ENCODE measurements at regions not wholly inside any gene's neighbourhood (a gene's known extent, or its start where the extent isn't known, plus 50 kb on each side); places are given as distances from the start of the nearest gene placed in this dataset.
"Not testable (repeated sequence)": the region's sequence is repeated elsewhere in the genome, so short reads cannot be mapped to it uniquely, and the experiment has no call there.

DNA sequence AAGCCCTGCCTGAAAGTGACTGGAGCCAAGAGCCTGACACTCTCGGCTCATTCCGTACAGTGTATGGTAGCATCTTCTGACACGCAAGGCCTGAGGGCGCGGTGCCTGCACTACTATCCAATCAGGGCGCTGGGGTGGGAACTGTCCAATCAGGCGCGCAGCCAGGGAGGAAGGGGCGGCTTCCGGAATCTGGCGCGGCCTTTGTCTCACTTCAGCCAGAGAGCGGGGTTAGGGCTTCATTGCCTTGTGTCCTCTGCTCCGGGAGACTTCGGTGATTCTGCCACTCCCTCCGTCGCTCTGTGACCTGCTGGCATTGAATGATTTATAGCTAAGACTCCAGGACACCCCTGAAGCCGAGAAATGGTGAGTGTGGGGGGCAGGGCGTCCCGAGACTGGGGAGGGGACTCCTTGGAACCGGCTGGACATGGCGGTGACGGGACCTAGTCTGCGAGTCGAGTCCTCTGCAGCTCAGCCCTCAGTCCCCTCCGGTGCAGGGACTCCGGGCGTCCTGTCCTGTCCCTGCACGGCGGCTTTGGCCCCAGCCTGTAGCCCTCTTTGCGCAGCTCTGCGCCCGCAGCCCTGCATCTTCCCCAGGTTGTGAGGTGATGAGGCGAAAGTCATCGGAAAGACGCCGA is 183.4 kb downstream of the LIPI start (continued):
- TF ChIP-seq MEIS2 (IDR thresholded peaks at IDR 0.05; ENCODE audit: partially characterized antibody): peak; percentile 45
- peak; percentile 76 for TF ChIP-seq ASH1L (IDR thresholded peaks at IDR 0.05; ENCODE audit: borderline replicate concordance, low read depth, partially characterized antibody)
- TF ChIP-seq, protein P1, sequence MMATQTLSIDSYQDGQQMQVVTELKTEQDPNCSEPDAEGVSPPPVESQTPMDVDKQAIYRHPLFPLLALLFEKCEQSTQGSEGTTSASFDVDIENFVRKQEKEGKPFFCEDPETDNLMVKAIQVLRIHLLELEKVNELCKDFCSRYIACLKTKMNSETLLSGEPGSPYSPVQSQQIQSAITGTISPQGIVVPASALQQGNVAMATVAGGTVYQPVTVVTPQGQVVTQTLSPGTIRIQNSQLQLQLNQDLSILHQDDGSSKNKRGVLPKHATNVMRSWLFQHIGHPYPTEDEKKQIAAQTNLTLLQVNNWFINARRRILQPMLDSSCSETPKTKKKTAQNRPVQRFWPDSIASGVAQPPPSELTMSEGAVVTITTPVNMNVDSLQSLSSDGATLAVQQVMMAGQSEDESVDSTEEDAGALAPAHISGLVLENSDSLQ (IDR thresholded peaks at IDR 0.05): peak; percentile 88
- TF ChIP-seq POLR2H (tag; IDR thresholded peaks at IDR 0.05; ENCODE audit: low read depth): 0 out of 2 replicates have a peak, but pooled peaks have one; percentile 35
- peak; percentile 52 for TF ChIP-seq SAP30 (IDR thresholded peaks at IDR 0.05; ENCODE audit: borderline replicate concordance, insufficient read depth, low read depth, low read length, poor library complexity, severe bottlenecking)
- TF ChIP-seq CTBP1 (IDR thresholded peaks at IDR 0.05; ENCODE audit: borderline replicate concordance): peak; percentile 91
- peak; percentile 56 for TF ChIP-seq L3MBTL2 (IDR thresholded peaks at IDR 0.05)
- TF ChIP-seq ATF1 (CRISPR knock-in tag; IDR thresholded peaks at IDR 0.05): not testable (repeated sequence)
- peak; percentile 70 for TF ChIP-seq ATF1 (tag; IDR thresholded peaks at IDR 0.05)
- TF ChIP-seq POLR2A (conservative IDR thresholded peaks at IDR 0.05): peak; percentile 76
- TF ChIP-seq RBFOX2 (IDR thresholded peaks at IDR 0.05; ENCODE audit: low read depth, low read length): peak; percentile 80
- peak; percentile 48 for TF ChIP-seq PHF20 (IDR thresholded peaks at IDR 0.05; ENCODE audit: partially characterized antibody)
- TF ChIP-seq MTA3 (IDR thresholded peaks at IDR 0.05; ENCODE audit: borderline replicate concordance): peak; percentile 39; the same call in 1 of the 2 replicates
- peak; percentile 50 for TF ChIP-seq RBM25 (IDR thresholded peaks at IDR 0.05; ENCODE audit: low read depth, low read length, severe bottlenecking)
- TF ChIP-seq CHD2 (IDR thresholded peaks at IDR 0.05; ENCODE audit: low read depth, low read length): peak; percentile 47; the same call in 1 of the 2 replicates
- TF ChIP-seq NFYB (IDR thresholded peaks at IDR 0.05; ENCODE audit: extremely low read depth, insufficient read length): peak; percentile 88

DNA sequence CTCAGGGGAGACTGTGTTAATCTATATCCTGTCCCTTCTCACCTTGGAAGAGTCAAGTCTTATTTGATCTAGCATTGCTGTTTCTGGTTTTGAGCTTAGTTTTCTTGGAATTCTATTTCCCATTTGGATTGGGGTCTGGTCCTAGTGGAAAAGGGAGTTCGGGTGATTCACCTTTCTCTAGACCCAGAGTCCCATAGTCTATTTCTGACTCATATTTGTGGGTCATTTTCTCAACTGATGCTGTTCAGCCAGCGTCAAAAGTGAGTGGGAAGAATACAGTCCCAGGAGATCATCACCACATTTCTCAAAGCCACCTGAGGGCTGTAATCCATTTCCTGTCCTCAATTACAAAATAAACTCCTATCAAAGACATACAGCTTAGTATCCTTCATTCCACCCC is 190.6 kb downstream of the LIPI start:
- WGBS (ENCODE audit: insufficient coverage, low coverage, missing lambda C conversion rate): 4% methylated on average over 2 of the region's 2 CpGs
- H3K9me3 ChIP-seq (replicated peaks; ENCODE audit: control insufficient read depth, insufficient read depth, low read depth, low read length); H3K9me1 ChIP-seq (ENCODE audit: control insufficient read depth, insufficient read depth, low read length); H3K79me2 ChIP-seq (ENCODE audit: control insufficient read depth, insufficient read depth, low read length); FAIRE-seq; H3K27ac ChIP-seq (ENCODE audit: extremely low read depth, low read depth, low read length); H3K4me1 ChIP-seq (replicated peaks in 1 of 2; ENCODE audit: control insufficient read depth in 2 of 2, insufficient read depth in 2 of 2, low read length in 2 of 2); BruUV-seq (replicated peaks); H3K9ac ChIP-seq (ENCODE audit: insufficient read depth in 1 of 2, low read depth in 2 of 2, low read length in 2 of 2); H3K36me3 ChIP-seq (ENCODE audit: control insufficient read depth, insufficient read depth, low read length); H4K20me1 ChIP-seq (replicated peaks; ENCODE audit: control insufficient read depth, insufficient read depth, low read length); DNase-seq (ENCODE audit: extremely low read depth in 1 of 4, low spot score in 3 of 4); H3K4me2 ChIP-seq (ENCODE audit: insufficient read depth, low read length); POLR2A ChIA-PET; H3K4me3 ChIP-seq; H2AFZ ChIP-seq (ENCODE audit: low read depth, low read length); intact Hi-C loops (cut with micrococcal nuclease); H3K27me3 ChIP-seq (ENCODE audit: control insufficient read depth in 2 of 2, insufficient read depth in 2 of 2, low read length in 2 of 2); CTCF ChIA-PET (ENCODE audit: low intra/inter-chr PET ratio); ATAC-seq; in situ Hi-C loops (cut with MboI): not testable (repeated sequence)

DNA sequence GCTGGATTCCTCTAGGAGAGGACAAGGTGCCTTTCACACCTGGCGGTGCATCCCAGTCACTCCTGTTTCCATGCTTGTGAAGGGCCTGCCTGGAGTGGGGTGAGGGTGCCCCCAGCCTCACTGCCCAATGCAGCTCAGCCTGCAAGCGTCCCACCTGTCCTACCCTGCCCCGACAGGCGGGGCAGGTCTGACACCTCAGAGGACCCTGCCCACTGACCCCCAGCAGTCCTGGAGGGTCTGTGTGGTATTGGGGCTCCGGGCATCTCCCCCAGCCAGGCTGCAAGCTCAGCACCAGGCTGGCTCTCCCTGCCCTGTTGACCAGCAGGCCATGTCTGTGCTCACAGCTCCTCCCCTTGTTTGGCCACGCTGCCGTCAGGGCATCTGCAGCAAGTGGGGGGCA is 194.9 kb downstream of the LIPI start:
- ATAC-seq; H3K27me3 ChIP-seq (ENCODE audit: control insufficient read depth in 2 of 2, insufficient read depth in 2 of 2, low read length in 2 of 2); H3K36me3 ChIP-seq (ENCODE audit: control insufficient read depth, insufficient read depth, low read length); POLR2A ChIA-PET; in situ Hi-C loops (cut with MboI); H3K9me1 ChIP-seq (ENCODE audit: control insufficient read depth, insufficient read depth, low read length); FAIRE-seq; intact Hi-C loops (cut with micrococcal nuclease); BruUV-seq (replicated peaks); H3K9me3 ChIP-seq (replicated peaks; ENCODE audit: control insufficient read depth, insufficient read depth, low read depth, low read length); H3K79me2 ChIP-seq (ENCODE audit: control insufficient read depth, insufficient read depth, low read length); H3K27ac ChIP-seq (ENCODE audit: extremely low read depth, low read depth, low read length); H4K20me1 ChIP-seq (replicated peaks; ENCODE audit: control insufficient read depth, insufficient read depth, low read length); CTCF ChIA-PET (ENCODE audit: low intra/inter-chr PET ratio); DNase-seq (ENCODE audit: extremely low read depth in 1 of 4, low spot score in 3 of 4); H2AFZ ChIP-seq (ENCODE audit: low read depth, low read length); H3K4me2 ChIP-seq (ENCODE audit: insufficient read depth, low read length); H3K9ac ChIP-seq (ENCODE audit: insufficient read depth in 1 of 2, low read depth in 2 of 2, low read length in 2 of 2); H3K4me3 ChIP-seq: not testable (repeated sequence)
- peaks cover 0 to 11% of the 10 kb centered on the region in 2 experiments; a peak in 2 of 5 replicates for H3K4me1 ChIP-seq (replicated peaks in 1 of 2; ENCODE audit: control insufficient read depth in 2 of 2, insufficient read depth in 2 of 2, low read length in 2 of 2)
- 0% methylated on average over 1 of the region's 7 CpGs for WGBS (ENCODE audit: insufficient coverage, low coverage, missing lambda C conversion rate)
